NCI-H128 (cell line): ENCODE measurements at regions not wholly inside any gene's neighbourhood (a gene's known extent, or its start where the extent isn't known, plus 50 kb on each side); places are given as distances from the start of the nearest gene placed in this dataset.

ENCODE experiments used
- DNase-seq: peaks from one replicate; lab custom pipeline; 2025; ENCODE audit not compliant: unreplicated experiment; lab: John Stamatoyannopoulos, UW

DNA sequence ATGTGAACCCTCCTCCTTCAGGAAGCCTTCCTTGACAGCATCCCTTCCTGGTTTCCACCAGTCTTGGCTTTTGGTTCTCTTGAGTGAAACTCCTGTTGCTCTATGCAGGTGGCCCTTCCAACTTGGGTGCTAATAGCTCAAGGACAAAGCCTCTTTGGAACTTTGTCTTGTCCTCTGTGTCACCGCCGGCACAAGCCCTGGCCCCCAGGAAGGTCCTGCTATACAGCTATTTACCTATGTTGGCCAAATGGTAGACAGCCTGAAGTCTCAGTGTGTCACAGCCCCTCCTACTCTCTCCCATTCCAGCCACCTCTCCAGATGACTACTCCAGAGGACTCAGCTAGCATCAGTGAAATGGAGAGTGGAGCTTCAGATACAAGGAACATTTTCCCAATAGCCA, 94.7 kb upstream of the ZNF618 start:
- no peak for DNase-seq

DNA sequence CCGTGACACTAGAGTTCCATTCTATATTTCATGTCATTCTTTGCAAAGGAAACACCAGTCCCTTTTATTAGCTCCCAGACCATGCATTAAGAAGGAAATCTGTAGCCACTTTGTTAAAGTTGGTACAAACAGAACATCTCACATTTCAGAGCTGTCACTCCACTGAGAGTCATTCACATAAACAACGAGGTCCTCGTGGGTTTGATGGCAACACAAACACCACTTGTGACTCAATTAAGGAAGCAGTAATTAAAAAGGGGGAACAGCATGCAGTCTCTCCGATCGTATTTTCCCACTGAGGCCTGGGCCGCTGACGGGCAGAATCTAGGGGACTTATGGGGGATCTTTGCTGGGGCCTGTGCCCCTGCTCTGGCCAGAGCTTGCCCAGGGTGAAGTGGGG, 94.2 kb upstream of the ZNF618 start:
- no peak for DNase-seq

DNA sequence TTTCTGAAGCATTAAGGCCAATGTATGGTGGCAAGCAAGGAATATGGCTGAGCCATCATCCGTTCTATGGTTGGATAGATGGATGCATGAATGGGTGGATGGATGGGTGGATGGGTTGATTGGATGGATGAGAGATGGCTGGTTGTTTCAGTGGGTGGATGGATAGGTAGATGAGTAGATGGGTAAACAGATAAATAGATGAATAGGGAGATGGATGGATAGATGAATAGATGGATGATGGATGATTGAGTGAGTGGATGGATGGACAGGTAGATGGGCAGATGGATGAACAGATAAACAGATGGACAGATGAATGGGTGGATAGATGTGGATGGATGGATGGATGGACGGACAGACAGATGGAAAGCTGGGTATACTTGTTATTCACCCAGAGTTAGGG, 92.6 kb upstream of the ZNF618 start:
- no peak for DNase-seq

- DNase-seq = no peak
Measured at GRCh38 chr9:113785334-113785733, 90.8 kb upstream of the ZNF618 start.

DNA sequence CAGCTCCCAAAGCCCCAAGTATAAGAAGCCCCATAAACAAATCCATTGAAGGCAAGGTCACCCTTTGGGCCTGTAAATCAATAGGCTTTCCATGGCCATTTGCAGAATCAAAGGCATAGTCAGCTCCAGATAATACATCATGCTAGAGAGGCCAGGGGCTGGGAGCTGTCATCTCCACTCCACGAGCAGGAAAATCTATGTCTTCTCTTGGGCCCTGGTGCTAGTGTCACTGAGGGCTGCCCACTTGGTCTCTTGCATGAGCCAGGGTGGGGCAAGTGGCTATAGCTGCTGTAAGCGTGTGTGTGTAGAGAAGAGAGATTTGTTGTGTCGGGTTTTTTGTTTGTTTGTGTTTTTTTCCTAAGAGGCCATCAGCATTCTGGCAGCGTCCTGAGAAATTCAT, 90.0 kb upstream of the ZNF618 start:
- no peak for DNase-seq

- no peak for DNase-seq
Measured at GRCh38 chr9:113787871-113788270, 88.2 kb upstream of the ZNF618 start.

GRCh38 chr9:113788616-113789330, 87.3 kb upstream of the ZNF618 start:
- no peak for DNase-seq

DNA sequence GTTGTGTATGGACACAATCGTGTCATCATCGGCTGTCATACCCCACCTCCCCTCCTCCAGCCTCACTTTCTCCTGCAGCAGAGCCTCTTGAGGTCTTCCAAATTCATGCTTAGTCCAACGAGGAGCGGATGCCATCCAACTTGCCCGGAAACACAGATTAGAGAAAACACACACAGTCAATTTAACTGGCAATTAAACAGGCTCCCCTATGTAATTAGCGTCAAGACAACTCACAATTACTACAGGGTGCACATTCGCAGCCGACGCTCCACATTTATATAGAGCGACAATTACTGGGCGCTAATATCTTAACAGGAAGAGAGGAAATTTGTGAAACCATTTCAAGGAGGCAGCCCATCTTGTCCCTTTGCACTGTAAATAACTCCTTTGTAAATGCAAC, 86.0 kb upstream of the ZNF618 start:
- DNase-seq = no peak

DNA sequence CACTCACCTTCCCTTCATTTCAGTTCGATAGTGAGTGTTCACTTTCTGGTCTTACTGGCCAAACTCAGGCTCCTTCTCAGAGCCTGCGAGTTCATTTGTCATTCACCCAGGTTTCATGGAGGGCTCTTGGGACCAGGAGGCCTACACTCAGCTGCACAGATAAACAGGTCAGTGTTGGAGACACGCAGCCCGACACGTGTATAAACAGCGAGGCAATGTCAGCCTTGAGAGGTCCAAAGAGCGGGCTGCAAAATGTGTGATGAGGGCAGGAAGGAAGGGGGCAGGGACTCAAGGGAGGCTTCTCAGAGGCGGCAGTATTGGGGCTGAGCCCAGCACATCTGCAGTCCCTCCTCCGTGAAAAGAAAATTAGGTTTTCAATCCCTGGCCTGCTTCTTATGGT, 82.6 kb upstream of the ZNF618 start:
- DNase-seq = no peak

GRCh38 chr9:113794721-113795120, 81.4 kb upstream of the ZNF618 start:
- DNase-seq = no peak

GRCh38 chr9:113795811-113796392, 80.2 kb upstream of the ZNF618 start:
- no peak for DNase-seq

DNA sequence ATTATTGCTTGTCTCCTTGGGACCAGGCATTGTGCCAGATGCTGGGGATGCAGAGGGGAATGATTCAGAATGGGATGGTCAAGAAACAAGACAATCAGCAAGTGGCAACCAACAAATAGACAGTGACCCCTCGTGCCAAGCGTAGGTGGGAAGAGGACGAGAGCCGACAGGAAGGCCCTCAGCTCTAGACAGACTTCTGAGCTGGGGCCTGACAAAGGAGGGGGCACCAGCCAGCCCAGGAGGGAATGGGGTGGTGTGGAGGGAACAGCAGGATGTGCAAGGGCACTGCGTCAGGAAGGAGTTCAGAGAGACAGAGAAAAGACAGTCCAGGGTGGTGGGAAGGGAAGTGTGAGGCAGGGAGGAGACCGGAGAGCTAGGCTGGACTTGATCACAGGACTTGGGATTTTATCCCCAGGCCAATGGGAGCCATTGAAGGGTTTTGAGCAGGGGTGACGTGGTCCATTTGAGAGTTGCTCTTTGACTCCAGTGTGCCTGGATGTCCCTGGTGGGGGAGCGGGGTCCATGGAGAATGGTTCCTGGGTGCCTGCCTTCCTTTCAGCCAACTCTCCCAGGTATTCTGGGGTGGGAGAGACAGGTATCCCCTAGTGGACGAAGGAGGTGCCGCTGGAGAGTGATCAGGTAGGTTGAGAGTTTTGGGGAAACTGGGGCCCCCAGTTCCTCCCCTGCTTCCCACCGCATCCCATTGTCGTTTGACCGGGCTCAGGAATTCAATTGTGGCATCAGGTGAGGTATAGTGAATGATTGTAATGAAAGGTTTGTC, 79.3 kb upstream of the ZNF618 start:
- no peak for DNase-seq

DNA sequence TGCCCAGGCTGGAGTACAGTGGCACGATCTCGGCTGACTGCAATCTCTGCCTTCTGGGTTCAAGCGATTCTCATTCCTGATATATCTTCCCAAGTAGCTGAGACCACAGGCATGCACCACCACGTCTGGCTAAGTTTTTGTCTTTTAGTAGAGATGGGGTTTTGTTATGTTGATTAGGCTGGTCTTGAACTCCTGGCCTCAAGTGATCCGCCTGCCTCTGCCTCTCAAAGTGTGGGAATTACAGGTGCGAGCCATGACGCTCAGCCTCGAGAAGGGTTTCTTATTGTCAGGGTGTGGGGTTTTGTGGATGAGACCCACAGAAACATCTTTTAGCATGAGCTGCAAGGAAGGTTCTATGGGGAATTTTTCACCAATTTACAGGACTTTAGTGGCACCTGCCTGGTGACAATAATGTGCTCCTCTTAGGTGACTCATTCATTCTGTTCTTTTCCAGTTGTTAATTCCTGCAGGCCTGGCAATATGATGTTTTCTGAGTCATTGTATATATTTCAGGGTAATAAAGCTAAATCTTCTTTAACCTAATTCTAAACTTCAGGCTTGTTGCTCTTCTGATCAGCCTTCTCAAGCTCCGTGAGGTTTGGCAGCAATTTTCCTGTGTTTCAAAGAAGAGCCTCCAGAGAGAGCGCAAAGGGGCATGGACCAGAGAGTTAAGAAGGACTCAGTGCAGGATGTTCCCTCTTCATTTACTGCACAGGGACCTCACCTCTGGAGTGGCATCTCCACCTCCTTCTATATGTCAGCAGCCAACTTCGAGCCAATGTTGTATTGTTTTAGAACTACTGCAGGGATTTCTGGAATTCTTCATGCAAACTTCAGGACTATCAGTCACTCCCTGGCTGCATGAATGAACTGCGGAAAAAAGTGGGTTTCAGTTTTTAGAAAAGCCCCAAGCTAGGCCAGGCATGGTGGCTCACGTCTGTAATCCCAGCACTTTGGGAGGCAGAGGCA, 77.8 kb upstream of the ZNF618 start:
- no peak for DNase-seq

- no peak for DNase-seq
Measured at GRCh38 chr9:113800276-113800675, 75.8 kb upstream of the ZNF618 start.

DNA sequence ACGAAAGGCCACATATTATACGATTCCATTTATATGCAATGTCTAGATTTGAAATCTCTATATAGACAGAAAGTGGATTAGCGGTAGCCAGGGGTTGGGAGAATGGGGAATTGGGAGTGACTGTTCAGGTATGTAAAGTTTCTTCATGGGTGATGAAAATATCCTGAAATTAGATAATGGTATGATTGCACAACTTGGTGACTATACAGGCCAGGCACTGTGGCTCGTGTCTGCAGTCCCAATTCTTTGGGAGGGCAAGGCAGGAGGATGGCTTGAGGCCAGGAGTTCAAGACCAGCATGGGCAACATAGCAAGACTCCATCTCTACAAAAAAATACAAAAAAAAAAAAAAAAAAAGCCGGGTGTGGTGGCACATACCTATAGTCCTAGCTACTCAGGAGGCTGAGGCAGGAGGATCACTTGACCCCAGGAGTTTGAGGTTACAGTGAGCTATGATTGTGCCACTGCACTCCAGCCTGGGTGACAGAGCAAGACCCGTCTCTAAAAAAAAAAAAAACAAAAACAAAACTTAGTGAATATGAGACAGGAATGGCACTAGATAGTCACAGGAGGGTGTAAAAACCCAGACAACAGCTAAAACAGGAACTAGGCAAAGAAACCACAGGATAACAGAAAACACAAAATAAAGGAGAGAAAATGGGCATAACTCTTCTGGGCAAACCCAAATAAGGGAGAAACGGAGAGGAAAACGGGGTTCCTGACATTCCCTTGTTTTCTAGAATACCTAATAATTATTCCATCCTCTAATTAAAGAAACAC, 72.1 kb upstream of the ZNF618 start:
- DNase-seq = no peak

DNA sequence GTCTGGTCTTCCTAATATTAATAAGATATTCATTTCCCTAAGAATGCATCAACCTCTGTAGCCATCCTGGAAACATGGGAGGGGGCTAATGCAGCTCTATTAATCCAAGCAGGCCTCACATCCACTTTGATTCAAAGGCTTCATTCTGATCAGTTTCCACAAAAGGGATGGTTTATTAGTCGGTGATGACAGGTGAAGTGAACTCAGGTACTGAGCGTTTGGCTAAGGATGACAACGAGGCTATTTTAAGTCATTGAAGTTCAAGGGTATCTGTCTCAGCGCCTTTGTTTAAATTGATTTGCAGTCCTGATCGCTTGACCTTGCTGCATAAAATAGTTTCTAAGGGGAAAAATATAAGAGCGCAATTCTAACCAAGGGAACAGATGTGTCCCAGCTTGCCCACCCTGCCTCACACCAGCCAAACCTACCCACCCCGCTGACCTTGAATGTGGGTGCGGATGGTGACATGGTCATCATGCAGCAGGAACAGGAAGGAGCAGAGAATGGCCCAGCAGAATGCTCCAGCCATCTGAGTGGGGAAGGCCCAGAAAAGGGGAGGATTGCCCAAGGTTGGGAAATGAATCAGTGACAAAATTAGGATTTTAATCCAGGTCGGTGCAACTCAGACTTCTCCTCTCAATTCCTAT, 70.5 kb upstream of the ZNF618 start:
- no peak for DNase-seq

GRCh38 chr9:113807173-113808061, 68.7 kb upstream of the ZNF618 start:
- no peak for DNase-seq

GRCh38 chr9:113808391-113809358, 67.4 kb upstream of the ZNF618 start:
- DNase-seq = no peak
